Upper lobe of right lung (tissue), 1 donor: ENCODE measurements at regions not wholly inside any gene's neighbourhood (a gene's known extent, or its start where the extent isn't known, plus 50 kb on each side); places are given as distances from the start of the nearest gene placed in this dataset.

Experiments
- ATAC-seq: fragments of 200-7000 bp; cut with Tn5 transposase; one replicate; pipeline ENCODE4 v1.9.1; 2020; ENCODE audit warnings: mild to moderate bottlenecking, moderate library complexity
- DNase-seq: peaks from one replicate; pipeline ENCODE4 v3.0.0-alpha.2; 2020
- H3K27ac ChIP-seq: fragments of 200-600 bp; one replicate; pipeline ENCODE4 v1.8.0; 2022
- H3K27me3 ChIP-seq: fragments of 200-600 bp; one replicate; pipeline ENCODE4 v1.8.0; 2022; ENCODE audit warnings: mild to moderate bottlenecking
- H3K36me3 ChIP-seq: fragments of 200-600 bp; one replicate; pipeline ENCODE4 v1.8.0; 2022
- H3K4me1 ChIP-seq: fragments of 200-600 bp; one replicate; pipeline ENCODE4 v1.8.0; 2022
- H3K4me3 ChIP-seq: fragments of 200-600 bp; one replicate; pipeline ENCODE4 v1.8.0; 2022; ENCODE audit warnings: mild to moderate bottlenecking
- H3K9me3 ChIP-seq: fragments of 200-600 bp; one replicate; pipeline ENCODE4 v1.8.0; 2022
- intact Hi-C: fragments of 100-400 bp; cut with DNase I; formaldehyde crosslinking; loops from one replicate; pipeline ENCODE4 v1.11.0; 2022
- TF ChIP-seq, protein P1 (sequence below): fragments of 200-600 bp; IDR thresholded peaks from one replicate; pipeline ENCODE4 v1.8.0; 2022; ENCODE audit warnings: antibody characterized with exemption
- donor health status: DM: no; HTN: yes; CAD: no; lungs with severe emphysema.

DNA sequence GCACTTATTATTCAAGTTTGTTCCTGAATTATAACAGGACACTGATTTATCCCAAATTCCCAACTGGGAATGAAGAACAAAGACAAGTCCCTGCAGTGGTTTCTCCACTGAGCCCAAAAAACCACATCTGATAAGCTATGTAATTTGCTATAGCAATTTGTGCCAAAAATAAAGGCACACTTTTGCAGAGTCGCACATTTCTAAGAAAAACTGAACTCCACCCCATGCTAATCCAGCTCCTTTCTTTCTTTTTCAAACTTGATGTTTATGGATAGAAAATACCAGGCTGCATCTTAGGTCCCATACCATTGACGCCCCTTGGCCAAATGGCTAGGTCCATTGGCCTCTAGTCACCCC lies 170.2 kb upstream of the CITED2 start:
- TF ChIP-seq, protein P1, sequence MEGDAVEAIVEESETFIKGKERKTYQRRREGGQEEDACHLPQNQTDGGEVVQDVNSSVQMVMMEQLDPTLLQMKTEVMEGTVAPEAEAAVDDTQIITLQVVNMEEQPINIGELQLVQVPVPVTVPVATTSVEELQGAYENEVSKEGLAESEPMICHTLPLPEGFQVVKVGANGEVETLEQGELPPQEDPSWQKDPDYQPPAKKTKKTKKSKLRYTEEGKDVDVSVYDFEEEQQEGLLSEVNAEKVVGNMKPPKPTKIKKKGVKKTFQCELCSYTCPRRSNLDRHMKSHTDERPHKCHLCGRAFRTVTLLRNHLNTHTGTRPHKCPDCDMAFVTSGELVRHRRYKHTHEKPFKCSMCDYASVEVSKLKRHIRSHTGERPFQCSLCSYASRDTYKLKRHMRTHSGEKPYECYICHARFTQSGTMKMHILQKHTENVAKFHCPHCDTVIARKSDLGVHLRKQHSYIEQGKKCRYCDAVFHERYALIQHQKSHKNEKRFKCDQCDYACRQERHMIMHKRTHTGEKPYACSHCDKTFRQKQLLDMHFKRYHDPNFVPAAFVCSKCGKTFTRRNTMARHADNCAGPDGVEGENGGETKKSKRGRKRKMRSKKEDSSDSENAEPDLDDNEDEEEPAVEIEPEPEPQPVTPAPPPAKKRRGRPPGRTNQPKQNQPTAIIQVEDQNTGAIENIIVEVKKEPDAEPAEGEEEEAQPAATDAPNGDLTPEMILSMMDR, result no peak
- intact Hi-C loops, result no loop called here
- ATAC-seq (no peak), DNase-seq (no peak)
- Histone ChIP-seq H3K36me3 (no peaks in the 10 kb centered on the region), H3K27ac (no peak overlapping the region), H3K9me3 (no peaks in the 10 kb centered on the region), H3K4me1 (peaks cover 37% of the 10 kb centered on the region), H3K27me3 (no peaks in the 10 kb centered on the region), H3K4me3 (no peak overlapping the region)

DNA sequence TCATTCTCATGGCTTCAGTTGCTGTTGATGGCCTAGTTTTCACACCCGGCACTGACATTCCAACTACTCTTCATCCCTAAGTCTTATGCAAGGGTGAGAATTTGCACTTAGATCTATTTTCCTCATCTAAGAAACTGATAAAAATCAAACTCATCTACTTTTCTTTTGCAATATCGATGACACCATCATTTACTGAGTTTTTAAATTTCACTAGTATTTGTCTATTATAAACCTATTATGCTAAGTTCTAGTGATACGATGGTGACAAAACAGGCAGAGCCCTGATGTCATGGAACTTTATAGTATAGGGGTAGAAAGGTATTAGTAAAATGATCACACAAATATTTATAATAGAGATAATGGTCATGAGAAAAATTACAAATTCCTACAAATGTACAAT lies 167.9 kb upstream of the CITED2 start:
- ATAC-seq (no peak), DNase-seq (no peak)
- H3K9me3 ChIP-seq, result no peaks in the 10 kb centered on the region
- no peaks in the 10 kb centered on the region for H3K36me3 ChIP-seq
- no peak overlapping the region for H3K27ac ChIP-seq
- intact Hi-C loops, result no loop called here
- no peaks in the 10 kb centered on the region for H3K27me3 ChIP-seq
- H3K4me3 ChIP-seq, result no peak overlapping the region
- peaks cover 36% of the 10 kb centered on the region for H3K4me1 ChIP-seq
- TF ChIP-seq, protein P1, result no peak

DNA sequence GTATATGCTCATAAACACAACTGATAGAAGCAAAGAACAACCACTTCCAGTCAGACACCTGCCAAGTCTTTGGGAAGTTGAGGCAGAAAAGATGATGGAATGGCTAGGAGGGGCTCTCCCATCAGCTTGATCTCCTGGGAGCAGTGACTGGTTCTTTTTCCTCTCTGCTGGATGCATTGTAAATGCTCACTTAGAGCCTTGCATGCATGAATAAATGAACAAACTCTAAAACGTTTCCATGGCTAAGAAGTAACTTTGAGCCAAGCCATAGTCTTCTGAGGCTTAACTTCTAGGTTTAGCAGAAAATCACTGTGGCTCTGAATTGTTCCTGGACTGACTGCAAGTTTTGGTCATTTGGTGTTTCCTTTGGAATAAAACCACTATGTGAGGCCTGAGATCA lies 166.4 kb upstream of the CITED2 start:
- TF ChIP-seq, protein P1, result no peak
- intact Hi-C loops, result no loop called here

DNA sequence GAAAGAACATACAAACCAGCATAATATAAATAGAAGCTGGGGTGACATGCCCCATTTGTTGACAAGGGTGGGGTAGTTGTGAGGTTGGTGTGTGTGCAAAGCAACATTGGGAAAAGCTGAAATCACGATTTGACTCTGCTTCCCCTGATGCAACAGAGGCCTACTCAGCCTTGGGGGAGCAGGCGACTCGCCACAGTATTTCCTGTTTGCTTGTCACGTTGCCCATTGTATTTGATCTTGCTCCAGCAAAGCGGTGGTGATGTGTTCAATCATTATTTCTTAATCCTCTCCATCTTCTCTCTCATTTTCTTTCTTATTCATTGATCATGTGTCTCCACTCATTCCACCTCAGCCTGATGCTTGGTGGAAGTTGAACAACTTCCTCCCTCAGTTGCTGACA lies 165.8 kb upstream of the CITED2 start:
- Histone ChIP-seq H3K36me3 (no peaks in the 10 kb centered on the region), H3K27ac (peak overlapping the region; percentile 66), H3K27me3 (no peaks in the 10 kb centered on the region), H3K4me3 (no peak overlapping the region), H3K9me3 (no peaks in the 10 kb centered on the region), H3K4me1 (peaks cover 19% of the 10 kb centered on the region)
- ATAC-seq, result peak; percentile 59
- intact Hi-C loops, result no loop called here
- TF ChIP-seq, protein P1, result no peak
- no peak for DNase-seq

More for the DNA sequence above, 166.4 kb upstream of the CITED2 start:
- ATAC-seq, result no peak
- H3K9me3 ChIP-seq, result no peaks in the 10 kb centered on the region
- no peaks in the 10 kb centered on the region for H3K36me3 ChIP-seq
- no peak for DNase-seq
- no peaks in the 10 kb centered on the region for H3K27me3 ChIP-seq
- H3K27ac ChIP-seq, result no peak overlapping the region
- peaks cover 21% of the 10 kb centered on the region for H3K4me1 ChIP-seq
- H3K4me3 ChIP-seq, result no peak overlapping the region

DNA sequence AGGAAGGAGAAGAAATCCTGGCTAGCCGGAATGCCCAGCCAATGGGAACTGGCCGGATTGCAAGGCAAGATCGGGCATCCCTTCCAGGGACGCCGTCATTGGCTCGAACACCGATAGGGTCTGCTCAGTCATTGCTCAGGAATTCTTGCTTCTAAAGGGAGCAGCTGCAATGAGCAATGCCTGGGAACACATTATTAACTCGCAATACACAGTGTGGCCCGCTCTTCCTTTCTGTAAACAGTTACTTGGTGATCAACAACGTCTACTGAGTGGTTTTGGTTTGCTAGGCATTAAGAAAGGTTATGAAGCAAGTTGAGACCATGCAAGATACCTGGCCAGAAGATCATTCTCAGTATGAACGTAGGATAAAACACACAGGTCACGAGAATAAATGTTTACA lies 165.4 kb upstream of the CITED2 start:
- H3K9me3 ChIP-seq, result no peaks in the 10 kb centered on the region
- no peaks in the 10 kb centered on the region for H3K36me3 ChIP-seq
- H3K4me1 ChIP-seq, result peaks cover 21% of the 10 kb centered on the region
- no peak overlapping the region for H3K4me3 ChIP-seq
- TF ChIP-seq, protein P1, result no peak
- DNase-seq (peak; percentile 77), ATAC-seq (peak; percentile 86)
- peak overlapping the region; percentile 66 for H3K27ac ChIP-seq
- intact Hi-C loops, result no loop called here
- no peaks in the 10 kb centered on the region for H3K27me3 ChIP-seq

DNA sequence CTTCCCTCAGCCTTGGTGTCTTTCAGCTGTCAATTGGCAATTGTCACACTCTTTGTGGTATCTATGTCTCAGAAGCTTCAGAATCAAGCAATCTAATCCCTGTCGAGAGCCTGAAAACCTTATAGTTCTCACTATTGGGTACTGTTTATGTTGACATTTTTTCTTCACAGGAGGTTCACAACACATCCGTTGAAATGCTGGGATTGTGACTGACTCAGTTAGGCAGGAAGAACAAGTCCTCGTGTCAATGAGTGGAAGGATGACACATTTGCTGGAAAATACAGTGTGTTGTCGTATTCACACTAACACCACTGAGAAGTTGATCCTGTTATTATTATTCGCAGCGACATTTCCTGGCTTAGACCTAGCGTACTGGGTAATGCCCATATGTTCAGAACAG lies 163.9 kb upstream of the CITED2 start:
- no peak overlapping the region for H3K4me3 ChIP-seq
- H3K9me3 ChIP-seq, result no peaks in the 10 kb centered on the region
- DNase-seq, result no peak
- intact Hi-C loops, result no loop called here
- peaks cover 34% of the 10 kb centered on the region for H3K4me1 ChIP-seq
- no peaks in the 10 kb centered on the region for H3K36me3 ChIP-seq
- no peak overlapping the region for H3K27ac ChIP-seq
- no peaks in the 10 kb centered on the region for H3K27me3 ChIP-seq
- TF ChIP-seq, protein P1, result no peak
- ATAC-seq, result no peak
